ENCODE measurements at regions not wholly inside any gene's neighbourhood (a gene's known extent, or its start where the extent isn't known, plus 50 kb on each side); places are given as distances from the start of the nearest gene placed in this dataset.

GRCh38 chr4:14894392-14895292 is 107.6 kb upstream of the CPEB2 start:
- no peak overlapping the region for H3K4me3 ChIP-seq (ENCODE audit: extremely low read depth in 1 of 4, insufficient read depth in 2 of 4, low read depth in 3 of 4, low read length in 4 of 4)
- H3K4ac ChIP-seq (replicated peaks; ENCODE audit: insufficient read length, low read depth, low read length) = no peak overlapping the region
- no peak overlapping the region for H3K18ac ChIP-seq (ENCODE audit: extremely low read depth, low read length)
- H3K4me1 ChIP-seq (replicated peaks in 1 of 4; ENCODE audit: control insufficient read depth in 3 of 4, insufficient read depth in 4 of 4, low read length in 3 of 4) = no peaks in the 10 kb centered on the region
- no peak overlapping the region for H2BK5ac ChIP-seq (ENCODE audit: low read depth, low read length)
- POLR2A ChIA-PET (ENCODE audit: partially characterized antibody) = no interaction called here
- no peak overlapping the region for H3K27ac ChIP-seq (ENCODE audit: low read depth, low read length)
- H3K9ac ChIP-seq (replicated peaks in 1 of 4; ENCODE audit: extremely low read depth in 1 of 4, low read depth in 3 of 4, low read length in 3 of 4) = no peak overlapping the region
- H2BK15ac ChIP-seq (ENCODE audit: low read length) = no peak overlapping the region
- H2BK120ac ChIP-seq (replicated peaks; ENCODE audit: low read depth, low read length) = no peak overlapping the region
- H3K36me3 ChIP-seq (ENCODE audit: control insufficient read depth in 2 of 4, insufficient read depth in 4 of 4, low read length in 3 of 4) = no peaks in the 10 kb centered on the region
- H2BK12ac ChIP-seq (ENCODE audit: low read depth, low read length) = no peak overlapping the region
- H2AK5ac ChIP-seq (ENCODE audit: low read depth, low read length) = no peak overlapping the region
- FAIRE-seq (no peak), DNase-seq (ENCODE audit: low read depth in 1 of 2, low spot score in 2 of 2) (no peak)
- H3K27me3 ChIP-seq (replicated peaks in 1 of 4; ENCODE audit: control insufficient read depth in 3 of 4, extremely low read depth in 1 of 4, insufficient read depth in 3 of 4, low read length in 3 of 4) = peaks cover 0 to 1% (median 0%) of the 10 kb centered on the region in 4 experiments; a peak in 1 of 7 replicates
- CTCF ChIA-PET (ENCODE audit: partially characterized antibody) = interaction anchor here (0.7 to 1.4 kb wide), 3 partner anchors 11 to 563 kb away, joined by 3 to 5 read pairs (median 4); no protein-coding TSS in a partner anchor
- H3K9me3 ChIP-seq (ENCODE audit: insufficient read depth in 2 of 2, low read depth in 1 of 2, low read length in 1 of 2) = no peaks in the 10 kb centered on the region
- no peak overlapping the region for H2AFZ ChIP-seq (ENCODE audit: low read length)
- no peaks in the 10 kb centered on the region for H4K20me1 ChIP-seq (replicated peaks in 1 of 2; ENCODE audit: control insufficient read depth in 1 of 2, insufficient read depth in 2 of 2, low read length in 2 of 2)
- no peak overlapping the region for H3K23ac ChIP-seq (ENCODE audit: insufficient read length)
- no peaks in the 10 kb centered on the region for H3K79me2 ChIP-seq (ENCODE audit: control insufficient read depth in 1 of 2, insufficient read depth in 2 of 2, low read length in 2 of 2)
- no peaks in the 10 kb centered on the region for H3K23me2 ChIP-seq (ENCODE audit: low read depth, low read length)
- no peak overlapping the region for H2BK20ac ChIP-seq (ENCODE audit: low read length)
- no peak overlapping the region for H3K14ac ChIP-seq (ENCODE audit: insufficient read length)
- no peaks in the 10 kb centered on the region for H3K79me1 ChIP-seq (ENCODE audit: low read depth, low read length)
- H3K56ac ChIP-seq (replicated peaks; ENCODE audit: insufficient read length, low read depth, low read length) = no peak overlapping the region
- no peak overlapping the region for H4K5ac ChIP-seq (ENCODE audit: insufficient read length, low read depth, low read length)
- no peak overlapping the region for H4K8ac ChIP-seq (ENCODE audit: extremely low read depth, insufficient read depth, low read length)
- H4K91ac ChIP-seq (replicated peaks; ENCODE audit: insufficient read length, low read length) = no peak overlapping the region
- no peak overlapping the region for H3K4me2 ChIP-seq (ENCODE audit: insufficient read depth in 1 of 2, low read depth in 2 of 2, low read length in 2 of 2)
- 95% methylated on average over 1 of the region's 1 CpG; no CpG with 5 or more reads in 1 of the 2 experiments for WGBS, 2 experiments (ENCODE audit: extremely low coverage in 1 of 2, insufficient coverage in 1 of 2, insufficient read length in 1 of 2, insufficient replicate concordance in 2 of 2, low coverage in 1 of 2, low lambda C conversion rate in 2 of 2, missing lambda C conversion rate in 1 of 2)
- no peak for TF ChIP-seq SUZ12 (IDR thresholded peaks at IDR 0.05; ENCODE audit: low read length)
- no peak for TF ChIP-seq NRF1 (IDR thresholded peaks at IDR 0.05; ENCODE audit: low read depth, low read length)
- TF ChIP-seq SIN3A (conservative IDR thresholded peaks at IDR 0.05 in 1 of 2, IDR thresholded peaks at IDR 0.05 in 1 of 2; ENCODE audit: low read depth in 1 of 2, low read length in 2 of 2) = no peak
- TF ChIP-seq HDAC6 (IDR thresholded peaks at IDR 0.05; ENCODE audit: low read depth, low read length) = no peak
- TF ChIP-seq BRCA1 (IDR thresholded peaks at IDR 0.05; ENCODE audit: low read depth, low read length) = no peak
- TF ChIP-seq MAX (IDR thresholded peaks at IDR 0.05) = no peak
- TF ChIP-seq KDM1A (IDR thresholded peaks at IDR 0.05; ENCODE audit: borderline replicate concordance, low read length) = no peak
- no peak for TF ChIP-seq SP4 (IDR thresholded peaks at IDR 0.05; ENCODE audit: low read length)
- TF ChIP-seq E2F6 (IDR thresholded peaks at IDR 0.05) = no peak
- TF ChIP-seq TBP (IDR thresholded peaks at IDR 0.05; ENCODE audit: low read depth, low read length) = no peak
- no peak for TF ChIP-seq CHD1 (IDR thresholded peaks at IDR 0.05; ENCODE audit: low read depth, low read length)

Measured in H1 (cell line).